Testis (tissue), 2 donors: ENCODE measurements at regions not wholly inside any gene's neighbourhood (a gene's known extent, or its start where the extent isn't known, plus 50 kb on each side); places are given as distances from the start of the nearest gene placed in this dataset.

Experiments used
- DNase-seq: peaks from one replicate; pipeline ENCODE4 v3.0.0-alpha.2; 2019
- H3K27ac ChIP-seq, 2 donors: fragments of 200-600 bp; sonication (generic); one replicate each; pipeline ENCODE4 v1.5.1; 2019
- H3K27me3 ChIP-seq: fragments of 200-600 bp; sonication (generic); one replicate; pipeline ENCODE4 v1.5.1; 2019
- H3K36me3 ChIP-seq: fragments of 200-600 bp; sonication (generic); one replicate; pipeline ENCODE4 v1.5.1; 2017; ENCODE audit warnings: low read depth; ENCODE audit errors: missing control alignments
- H3K4me1 ChIP-seq: fragments of 200-600 bp; sonication (generic); one replicate; pipeline ENCODE4 v1.5.1; 2019
- H3K4me3 ChIP-seq, 2 donors: fragments of 200-600 bp; sonication (generic); one replicate each; pipeline ENCODE4 v1.5.1; 2017 to 2019
- H3K9me3 ChIP-seq: fragments of 200-600 bp; sonication (generic); one replicate; pipeline ENCODE4 v1.5.1; 2017
- CTCF ChIP-seq, 3 experiments: fragments of 450-650 bp in 2 of 3; fragments of 200-600 bp in 1 of 3; sonication (generic) in 1 of 3; IDR thresholded peaks; one replicate each; pipeline ENCODE4 v1.5.1; 2016 to 2019; ENCODE audit warnings: antibody characterized with exemption in 3 of 3, mild to moderate bottlenecking in 2 of 3, moderate library complexity in 1 of 3
- POLR2A ChIP-seq: fragments of 450-650 bp; IDR thresholded peaks from one replicate; pipeline ENCODE4 v1.6.1; 2017; ENCODE audit warnings: antibody characterized with exemption, mild to moderate bottlenecking, moderate library complexity
- WGBS, 2 donors: methylation state at CpG; one replicate each; pipeline ENCODE4 v1.1.5; 2018; 5-methylcytosine and 5-hydroxymethylcytosine counted together
- intact Hi-C: fragments of 100-400 bp; cut with DNase I; formaldehyde crosslinking; loops from one replicate; pipeline ENCODE4 v1.15.1; 2023; ENCODE audit warnings: low total_unique reads

- no peak for TF ChIP-seq CTCF (IDR thresholded peaks at IDR 0.05)
- no peak for TF ChIP-seq POLR2A
- no peaks in the 10 kb centered on the region for H3K9me3 ChIP-seq
- 20 to 27% methylated on average over 2 of the region's 2 CpGs for WGBS, 2 donors
- no peaks in the 10 kb centered on the region for H3K36me3 ChIP-seq
- H3K27me3 ChIP-seq: no peaks in the 10 kb centered on the region
- peak overlapping the region in 1 of 2 donors; percentile 3 for H3K27ac ChIP-seq
- intact Hi-C loops: no loop called here
- no peak for DNase-seq
- H3K4me1 ChIP-seq: peaks cover 4% of the 10 kb centered on the region
- H3K4me3 ChIP-seq: no peak overlapping the region
Observed at GRCh38 chr12:32010631-32011336, 51.6 kb downstream of the RESF1 start.

DNA sequence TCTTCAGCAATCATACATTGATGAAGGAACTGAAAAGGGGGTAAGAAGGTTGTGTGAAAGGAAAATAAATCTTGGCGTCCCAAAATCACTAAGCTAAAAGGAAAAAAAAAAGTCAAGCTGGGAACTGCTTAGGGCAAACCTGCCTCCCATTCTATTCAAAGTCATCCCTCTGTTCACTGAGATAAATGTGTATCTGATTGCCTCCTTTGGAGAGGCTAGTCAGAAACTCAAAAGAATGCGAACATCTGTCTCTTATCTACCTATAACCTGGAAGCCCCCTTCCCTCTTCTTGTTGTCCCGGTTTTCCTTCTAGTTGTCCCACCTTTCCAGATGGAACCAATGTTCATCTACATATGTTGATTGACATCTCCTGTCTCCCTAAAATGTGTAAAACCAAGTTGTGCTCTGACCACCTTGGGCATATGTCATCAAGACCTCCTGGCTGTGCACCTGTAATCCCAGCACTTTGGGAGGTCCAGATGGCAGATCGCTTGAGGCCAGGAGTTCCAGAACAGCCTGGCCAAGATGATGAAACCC, 53.1 kb downstream of the RESF1 start:
- no peak overlapping the region for H3K4me3 ChIP-seq
- DNase-seq: no peak
- no peaks in the 10 kb centered on the region for H3K27me3 ChIP-seq
- intact Hi-C loops: no loop called here
- TF ChIP-seq CTCF (IDR thresholded peaks at IDR 0.05): no peak
- TF ChIP-seq POLR2A: no peak
- no peaks in the 10 kb centered on the region for H3K9me3 ChIP-seq
- peaks cover 4% of the 10 kb centered on the region for H3K4me1 ChIP-seq
- 90 to 98% methylated on average over 4 of the region's 4 CpGs for WGBS, 2 donors
- no peaks in the 10 kb centered on the region for H3K36me3 ChIP-seq
- no peak overlapping the region for H3K27ac ChIP-seq

DNA sequence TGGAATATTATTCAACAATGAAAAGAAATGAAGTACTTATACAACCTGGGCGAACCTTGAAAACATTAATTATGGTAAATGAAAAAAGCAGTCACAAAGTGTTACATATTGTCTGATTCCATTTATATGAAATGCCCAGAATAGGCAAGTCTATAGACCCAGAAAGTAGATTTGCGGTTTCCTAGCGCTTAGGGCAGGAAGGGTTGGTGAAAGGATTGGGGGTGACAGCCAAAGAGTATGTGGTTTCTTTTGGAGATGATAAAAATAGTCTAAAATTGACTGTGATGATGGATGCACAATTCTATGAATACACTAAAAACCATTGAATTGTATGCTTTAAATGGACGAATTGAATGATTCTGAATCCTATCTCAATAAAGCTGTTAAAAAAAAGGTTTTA, 55.8 kb downstream of the RESF1 start:
- WGBS, 2 donors: 82 to 88% methylated on average over 4 of the region's 4 CpGs
- H3K9me3 ChIP-seq: no peaks in the 10 kb centered on the region
- intact Hi-C loops: no loop called here
- peaks cover 4% of the 10 kb centered on the region for H3K4me1 ChIP-seq
- H3K27ac ChIP-seq: no peak overlapping the region
- no peak for DNase-seq
- H3K4me3 ChIP-seq: no peak overlapping the region
- no peak for TF ChIP-seq CTCF (IDR thresholded peaks at IDR 0.05)
- TF ChIP-seq POLR2A: no peak
- no peaks in the 10 kb centered on the region for H3K27me3 ChIP-seq
- H3K36me3 ChIP-seq: no peaks in the 10 kb centered on the region

- Histone ChIP-seq H3K9me3 (no peaks in the 10 kb centered on the region), H3K27me3 (no peaks in the 10 kb centered on the region), H3K4me3 (no peak overlapping the region), H3K4me1 (no peaks in the 10 kb centered on the region), H3K27ac (no peak overlapping the region), H3K36me3 (no peaks in the 10 kb centered on the region)
- DNase-seq: no peak
- TF ChIP-seq POLR2A: no peak
- TF ChIP-seq CTCF (IDR thresholded peaks at IDR 0.05): no peak
- WGBS, 2 donors: 89 to 100% methylated on average over 3 of the region's 3 CpGs
- intact Hi-C loops: no loop called here
Observed at GRCh38 chr12:32016680-32017482, 57.7 kb downstream of the RESF1 start.
